Head of caudate nucleus (tissue), 42 donors: ENCODE measurements at regions not wholly inside any gene's neighbourhood (a gene's known extent, or its start where the extent isn't known, plus 50 kb on each side); places are given as distances from the start of the nearest gene placed in this dataset.
A peak's percentile ranks its signal among the peaks of the same experiment; 100 is the strongest.

Experiments used
- DNase-seq, 42 donors: peaks; one replicate each; pipeline versions ENCODE4 v3.0.0 to v3.0.0-alpha.2; 2020 to 2021; ENCODE audit warnings: mixed read lengths in 7 of 42
- intact Hi-C: fragments of 100-400 bp; cut with DNase I; formaldehyde crosslinking; loops from one replicate; pipeline ENCODE4 v1.15.0; 2022

DNA sequence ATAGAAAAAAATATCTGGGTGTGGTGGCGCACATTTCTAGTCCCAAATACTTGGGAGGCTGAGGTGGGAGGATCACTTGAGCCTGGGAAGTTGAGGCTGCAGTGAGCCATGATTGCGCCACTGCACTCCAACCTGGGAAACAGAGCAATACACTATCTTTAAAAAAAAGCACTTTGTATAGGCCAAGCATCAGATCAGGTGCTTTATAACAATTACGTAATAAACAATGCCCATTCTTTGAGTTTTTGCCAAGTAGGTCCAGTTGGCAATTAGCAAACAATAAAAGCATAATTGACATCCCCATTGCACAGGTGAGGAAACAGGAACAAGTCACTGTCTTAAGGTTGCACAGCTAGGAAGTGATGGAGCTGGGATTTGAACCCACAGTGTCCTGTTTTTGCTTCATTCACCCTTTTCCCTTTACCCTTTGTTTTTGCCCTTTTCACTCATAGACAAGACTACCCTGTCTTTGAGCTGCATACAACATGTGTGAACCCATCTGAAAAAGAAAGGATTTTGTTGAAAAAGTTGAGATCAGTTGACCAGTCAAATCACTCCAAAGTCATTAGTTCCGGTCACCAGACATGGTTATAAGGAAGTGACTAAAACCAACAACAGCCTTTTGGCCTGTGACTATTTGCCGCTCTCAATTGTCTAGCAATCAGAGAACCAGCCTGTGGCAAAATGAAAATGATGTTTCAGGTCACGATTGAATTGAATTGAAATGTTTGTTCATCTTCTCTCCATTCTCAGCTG is 303.6 kb downstream of the TFAP2C start:
- no peak for DNase-seq
- intact Hi-C loops, result no loop called here

DNA sequence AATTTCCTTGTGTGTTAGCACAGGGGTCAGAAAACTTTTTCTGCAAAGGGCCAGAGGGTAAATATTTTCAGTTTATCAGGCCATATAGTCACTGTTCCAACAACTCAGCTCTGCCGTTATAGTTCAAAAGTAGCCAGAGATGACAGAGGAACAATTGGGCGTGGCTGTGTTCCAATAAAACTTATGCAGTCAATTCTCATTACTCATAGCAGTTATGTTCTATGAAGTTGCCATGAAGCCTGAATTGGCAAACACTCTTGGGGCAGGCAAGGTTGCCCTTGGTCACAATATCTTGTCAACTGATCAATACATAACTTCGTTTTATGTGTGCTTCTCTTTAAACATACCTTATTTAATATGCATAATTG is 304.2 kb downstream of the TFAP2C start:
- intact Hi-C loops, result no loop called here
- no peak for DNase-seq

DNA sequence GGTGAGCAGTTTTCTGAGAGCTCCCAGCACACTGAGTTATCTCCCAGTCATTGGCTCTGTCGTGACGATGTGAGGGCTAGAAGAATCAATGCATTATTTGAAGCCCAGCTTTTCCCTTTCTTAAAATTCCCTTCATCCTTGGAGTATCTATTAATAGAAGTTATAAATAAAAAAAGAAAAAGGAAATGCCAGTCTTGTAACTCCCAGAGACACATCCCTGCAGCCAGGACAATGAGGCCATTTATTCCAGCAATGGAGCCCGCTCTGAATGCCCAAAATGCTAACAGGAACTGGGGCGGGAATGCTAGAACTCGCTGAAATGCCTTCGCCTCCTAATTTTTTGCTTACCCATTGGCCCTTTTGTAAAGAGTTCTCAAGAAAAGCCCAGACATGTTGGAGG is 305.8 kb downstream of the TFAP2C start:
- DNase-seq, result peak in 10 of 42 donors; percentile 7 to 53 (median 24)
- intact Hi-C loops, result no loop called here

DNA sequence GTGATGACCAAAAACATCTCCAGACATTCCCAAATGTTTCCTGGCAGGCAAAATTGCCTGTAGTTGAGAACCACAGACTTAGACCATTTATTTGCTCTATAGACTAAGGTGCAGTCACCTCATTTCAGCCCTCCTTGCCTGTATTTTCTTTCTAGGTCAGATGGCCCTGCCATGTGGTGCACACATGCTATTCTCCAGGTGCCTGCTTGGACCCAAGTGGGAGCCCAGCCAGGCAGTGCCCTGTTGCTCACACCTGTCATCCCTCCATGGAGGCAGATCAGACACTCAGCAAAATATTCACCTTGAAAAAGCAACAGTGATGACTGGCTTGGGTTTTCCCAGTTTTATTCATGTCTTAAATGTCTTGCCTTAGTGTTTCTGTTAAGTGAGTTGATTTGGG is 311.4 kb downstream of the TFAP2C start:
- DNase-seq, result no peak

DNA sequence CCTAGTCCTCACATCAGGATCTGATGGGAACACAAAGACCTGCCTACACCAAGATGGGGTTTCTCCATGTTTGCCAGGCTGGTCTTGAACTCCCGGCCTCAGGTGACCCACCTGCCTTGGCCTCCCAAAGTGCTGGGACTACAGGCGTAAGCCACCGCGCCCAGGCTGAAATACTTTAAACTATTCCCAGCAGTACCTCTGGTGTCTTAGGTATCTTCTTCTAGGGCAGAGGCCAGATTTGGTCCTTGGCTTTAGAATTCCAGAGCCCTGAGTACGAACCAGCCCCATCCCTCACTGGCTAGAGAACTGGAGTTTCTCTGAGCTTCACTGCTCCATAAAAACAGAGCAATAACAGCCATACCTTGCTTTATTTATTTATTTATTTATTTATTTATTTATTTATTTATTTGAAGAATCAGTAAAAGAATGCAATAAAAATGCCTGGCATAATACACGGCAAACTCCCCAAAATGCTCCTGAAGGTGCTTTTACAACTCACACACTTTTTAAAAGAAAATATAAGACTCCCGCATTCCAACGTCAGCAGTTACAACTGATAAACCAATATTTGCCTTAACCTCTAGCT is 312.1 kb downstream of the TFAP2C start:
- intact Hi-C loops, result no loop called here
- DNase-seq, result no peak

More for the DNA sequence above, 311.4 kb downstream of the TFAP2C start:
- intact Hi-C loops, result no loop called here

DNA sequence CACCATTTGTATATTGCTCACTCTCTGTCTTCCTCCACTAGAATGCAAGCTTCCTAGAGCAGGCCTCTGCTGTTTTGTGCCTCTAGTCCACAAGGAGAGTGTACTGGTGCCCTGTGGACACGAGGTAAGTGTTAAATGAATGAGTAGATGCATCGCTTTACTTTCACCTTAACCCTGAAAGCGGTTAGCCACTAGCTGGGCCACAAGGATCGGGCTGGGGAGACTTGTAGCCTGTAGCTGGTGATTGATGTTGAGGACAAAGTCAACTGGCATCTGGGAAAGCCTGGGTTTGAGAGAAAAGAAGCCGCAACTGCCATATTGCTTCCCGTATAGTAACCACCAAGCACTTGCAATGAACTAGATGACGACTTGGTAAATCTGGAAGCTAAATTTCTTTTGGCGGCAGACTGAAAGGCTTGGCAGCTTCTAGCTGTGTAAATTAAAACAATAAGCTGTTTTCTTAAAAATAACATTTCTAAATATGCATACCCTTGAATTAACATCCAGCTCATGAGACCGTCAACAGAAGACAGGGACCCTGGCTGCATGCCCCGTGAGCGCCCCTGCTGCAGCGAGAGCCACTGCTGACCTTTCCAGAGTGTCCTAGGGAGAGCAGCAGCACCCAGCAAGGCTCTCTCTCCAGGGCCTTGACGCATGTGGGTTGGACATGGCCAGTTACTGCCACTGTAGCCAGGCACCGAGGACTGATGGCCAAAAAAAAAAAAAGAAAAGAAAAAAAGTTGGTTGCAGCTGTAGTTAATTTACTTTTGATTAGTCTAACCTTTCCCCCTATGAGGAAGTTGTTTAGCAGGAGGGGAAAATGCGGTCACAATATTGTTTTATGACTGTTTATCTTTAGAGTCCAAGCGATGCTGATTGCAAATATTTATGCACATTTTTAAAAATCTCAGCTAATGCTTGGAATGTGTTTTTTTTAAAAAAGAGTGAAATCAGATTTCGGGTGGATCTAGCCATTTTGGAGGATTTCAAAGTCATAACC is 315.1 kb downstream of the TFAP2C start:
- intact Hi-C loops, result no loop called here
- DNase-seq, result no peak

DNA sequence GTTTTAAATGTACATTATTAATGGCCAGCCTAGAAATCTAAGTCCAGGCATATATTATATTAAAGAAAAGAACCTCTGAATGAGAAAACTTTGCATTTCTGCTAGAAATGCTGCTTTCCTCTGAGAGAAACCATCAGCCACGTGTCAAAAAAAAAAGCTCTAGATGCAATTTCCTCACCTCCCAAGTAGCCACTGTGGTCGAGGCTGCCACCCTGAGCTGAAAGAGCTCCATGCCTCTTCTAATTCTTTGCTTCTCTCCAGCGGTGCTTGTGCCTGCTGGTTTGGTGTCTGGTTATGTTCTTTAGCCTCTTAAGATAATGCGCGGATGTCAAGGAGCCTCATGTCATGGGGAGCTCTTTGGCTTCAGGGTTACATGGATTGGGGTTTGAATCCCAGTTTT is 316.0 kb downstream of the TFAP2C start:
- intact Hi-C loops, result no loop called here
- no peak for DNase-seq

DNA sequence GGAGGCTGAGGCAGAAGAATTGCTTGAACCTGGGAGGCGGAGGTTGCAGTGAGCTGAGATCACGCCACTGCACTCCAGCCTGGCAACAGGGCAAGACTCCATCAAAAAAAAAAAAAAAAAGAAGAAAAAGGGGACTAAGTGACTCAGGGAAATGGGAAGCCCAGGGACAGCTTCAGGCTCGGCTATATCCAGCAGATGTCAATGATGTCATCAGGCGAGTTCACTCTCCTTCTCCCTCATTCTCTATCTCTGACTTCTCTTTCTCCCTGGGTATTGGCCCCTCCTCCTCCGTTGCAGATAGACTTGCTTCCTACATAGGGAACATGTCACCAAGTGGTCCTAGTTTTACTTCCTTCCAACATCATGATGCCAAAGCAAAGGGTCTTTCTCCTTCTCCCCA is 316.8 kb downstream of the TFAP2C start:
- intact Hi-C loops, result no loop called here
- no peak for DNase-seq

DNA sequence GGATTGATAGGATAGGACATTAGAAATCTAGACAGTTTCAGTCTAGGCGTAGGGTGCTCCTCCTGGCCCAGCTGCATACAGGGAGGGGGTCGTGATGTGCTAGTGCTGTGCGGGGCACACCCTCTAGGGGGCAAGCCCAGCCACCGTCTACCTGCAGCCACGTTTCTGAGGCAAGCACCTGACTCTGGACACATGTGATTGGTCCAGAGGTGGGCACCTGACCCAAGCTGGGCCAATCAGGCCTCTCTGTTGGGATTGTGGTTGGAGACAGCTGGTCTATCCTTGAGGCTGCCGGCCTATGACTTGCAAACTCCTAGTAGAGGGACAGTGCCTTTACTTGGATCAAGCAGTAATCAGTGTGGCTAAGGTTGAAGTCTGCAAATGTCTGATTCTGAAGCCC is 317.1 kb downstream of the BMP7 start:
- DNase-seq, result no peak
- intact Hi-C loops, result no loop called here

DNA sequence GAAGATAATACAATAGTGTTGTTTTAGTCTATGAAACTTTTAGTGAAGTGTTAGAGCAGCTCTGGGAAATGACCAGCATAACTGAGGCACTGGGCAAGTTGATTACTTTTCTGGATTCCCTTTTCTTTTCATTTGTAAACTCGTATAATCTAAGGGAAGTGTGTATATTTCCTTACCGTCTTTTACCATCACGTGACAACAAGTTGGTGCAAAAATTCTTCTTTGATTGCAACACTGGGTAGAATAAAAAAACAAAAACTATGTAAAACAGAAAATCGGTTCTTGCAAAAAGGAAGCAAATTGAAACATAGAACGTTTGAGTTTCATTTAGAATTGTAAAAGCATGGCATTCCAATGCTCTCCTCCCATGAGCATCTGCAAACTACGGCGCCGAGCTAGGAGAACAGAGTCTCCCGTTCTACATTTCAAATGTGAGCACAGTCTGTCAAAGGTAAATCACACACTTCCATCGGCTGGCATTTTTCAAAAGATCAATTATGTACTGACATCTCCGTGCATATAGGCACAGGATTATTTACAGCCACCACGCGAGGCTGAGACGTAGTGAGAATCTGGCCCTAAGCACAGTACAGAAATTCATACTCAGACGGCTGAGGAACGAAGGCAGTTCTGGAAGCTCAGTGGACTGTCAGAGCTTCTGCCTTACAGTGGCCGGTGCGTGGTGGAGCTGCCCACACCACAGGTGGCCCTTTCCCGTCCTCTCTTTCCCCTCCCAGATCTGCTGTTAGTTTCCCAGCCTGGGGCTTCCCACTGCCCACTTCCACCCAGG is 314.0 kb downstream of the BMP7 start:
- intact Hi-C loops, result no loop called here

DNA sequence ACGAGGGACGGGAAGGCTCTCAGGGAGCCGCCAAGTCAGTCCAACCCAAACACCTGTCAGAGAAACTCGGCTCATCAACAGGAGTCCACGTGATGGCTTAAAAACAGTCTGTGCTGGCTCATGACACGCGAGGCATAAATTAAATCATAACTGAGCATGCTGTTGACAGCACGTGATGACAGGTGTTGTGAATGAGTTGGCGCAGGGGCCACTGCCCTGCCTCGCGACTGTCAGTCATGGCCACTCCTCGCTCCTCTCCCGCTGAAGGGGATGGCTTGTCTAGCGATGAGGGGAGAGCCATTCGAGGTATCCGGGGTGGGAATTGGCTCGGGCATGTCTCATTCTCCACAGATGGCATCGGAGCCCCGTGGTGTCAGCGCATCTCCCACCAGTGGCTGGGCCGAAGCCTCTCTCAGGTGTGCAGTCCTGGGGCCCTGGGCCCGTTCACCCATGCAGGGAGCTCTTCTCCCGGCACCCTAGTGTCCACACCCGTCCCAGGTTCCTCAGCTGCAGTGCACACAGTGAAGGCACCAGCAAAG is 313.3 kb downstream of the BMP7 start:
- intact Hi-C loops, result no loop called here
- no peak for DNase-seq

More for the DNA sequence above, 314.0 kb downstream of the BMP7 start:
- no peak for DNase-seq

DNA sequence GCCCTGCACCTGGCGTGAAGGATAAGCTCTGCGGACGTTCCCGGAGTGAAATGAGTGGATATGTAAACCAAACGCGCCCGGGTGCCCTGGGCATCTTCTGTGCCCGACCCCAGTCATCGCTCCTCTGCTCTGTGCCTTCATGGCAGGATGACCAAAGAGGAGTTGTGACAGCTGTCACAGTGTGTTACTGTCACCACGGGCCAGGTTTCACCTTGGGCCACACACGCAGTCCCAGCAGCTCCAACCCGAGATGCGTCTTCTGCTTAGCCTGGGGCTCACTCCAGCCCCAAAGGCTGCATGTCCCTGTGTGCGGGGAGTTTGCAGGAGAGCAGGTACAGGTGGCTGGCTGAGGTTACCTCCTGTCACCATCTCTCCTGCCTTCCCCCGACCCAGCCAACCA is 311.6 kb downstream of the BMP7 start:
- intact Hi-C loops, result no loop called here
- no peak for DNase-seq

DNA sequence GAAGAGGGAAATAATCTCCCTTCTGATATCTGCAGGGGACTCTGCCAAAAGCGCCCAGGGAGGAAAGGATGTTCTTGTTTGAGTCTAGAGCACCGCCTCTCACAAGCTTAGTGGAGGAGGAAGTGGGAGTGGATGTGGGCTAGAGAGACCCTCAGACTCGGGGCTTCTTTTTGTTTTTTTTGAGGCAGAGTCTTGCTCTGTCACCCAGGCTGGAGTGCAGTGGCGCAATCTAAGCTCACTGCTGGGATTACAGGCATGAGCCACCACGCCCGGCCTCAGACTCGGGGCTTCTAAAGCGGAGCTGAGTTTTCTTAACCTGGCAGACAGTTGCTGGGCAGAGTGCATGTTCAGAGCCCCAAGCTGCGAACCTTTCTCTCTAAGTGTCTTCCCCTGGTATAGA is 310.8 kb downstream of the BMP7 start:
- no peak for DNase-seq
- intact Hi-C loops, result no loop called here

DNA sequence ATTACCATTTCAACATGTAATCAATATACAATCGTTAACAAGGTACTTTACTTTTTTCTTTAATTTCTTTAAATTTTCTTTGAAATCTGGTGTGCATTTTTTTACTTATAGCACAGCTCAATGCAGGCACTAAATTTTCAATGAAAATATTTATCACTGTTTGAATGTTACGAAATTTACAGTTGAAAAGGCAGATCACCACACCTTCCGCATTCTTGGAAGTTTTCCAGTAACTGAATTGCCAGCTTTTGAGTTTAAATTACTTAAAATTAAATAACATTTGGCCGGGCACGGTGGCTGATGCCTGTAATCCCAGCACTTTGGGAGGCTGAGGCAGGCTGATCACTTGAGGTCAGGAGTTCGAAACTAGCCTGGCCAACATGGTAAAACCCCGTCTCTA is 309.9 kb downstream of the BMP7 start:
- DNase-seq, result no peak

DNA sequence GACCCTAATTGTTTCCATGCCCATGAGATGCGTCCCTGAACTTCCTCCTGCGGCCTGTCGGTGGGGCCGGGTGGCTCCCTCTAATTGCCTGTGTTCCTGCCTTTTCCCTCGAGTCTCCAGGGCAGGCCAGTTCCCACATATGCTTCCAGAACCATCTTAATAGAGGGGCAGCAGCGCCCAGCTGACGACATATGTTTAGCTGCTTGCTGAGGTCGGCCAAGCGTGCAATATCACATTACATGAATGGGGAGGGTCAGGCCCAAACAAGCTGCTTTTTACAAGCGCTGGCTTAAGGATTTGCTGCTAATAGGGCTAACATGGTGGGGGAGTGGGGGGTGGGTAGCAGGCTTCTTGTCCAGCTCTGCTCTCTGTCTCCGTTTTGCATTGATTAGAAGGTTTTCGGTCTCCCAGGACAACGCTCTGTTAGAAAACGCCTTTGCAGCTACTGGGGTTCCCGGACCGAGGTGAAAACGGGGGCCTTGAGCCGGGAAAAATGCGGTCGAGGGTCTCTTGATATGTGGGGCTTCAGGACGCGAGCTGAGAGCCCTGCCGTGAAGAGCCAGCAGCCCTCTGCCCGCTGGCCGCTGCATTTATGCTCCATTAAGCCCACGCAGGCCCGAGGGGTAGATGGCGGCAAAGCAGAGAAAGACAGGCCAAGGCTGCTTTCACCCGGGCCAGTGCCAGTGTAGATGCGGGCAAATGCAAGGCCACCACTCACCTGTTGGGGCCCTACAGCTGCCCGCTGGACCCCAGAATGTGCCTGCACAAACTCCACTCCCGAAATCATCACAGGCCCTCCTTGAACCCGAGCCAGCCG is 308.5 kb downstream of the BMP7 start:
- no peak for DNase-seq
- intact Hi-C loops, result no loop called here

More for the DNA sequence above, 309.9 kb downstream of the BMP7 start:
- intact Hi-C loops, result no loop called here

DNA sequence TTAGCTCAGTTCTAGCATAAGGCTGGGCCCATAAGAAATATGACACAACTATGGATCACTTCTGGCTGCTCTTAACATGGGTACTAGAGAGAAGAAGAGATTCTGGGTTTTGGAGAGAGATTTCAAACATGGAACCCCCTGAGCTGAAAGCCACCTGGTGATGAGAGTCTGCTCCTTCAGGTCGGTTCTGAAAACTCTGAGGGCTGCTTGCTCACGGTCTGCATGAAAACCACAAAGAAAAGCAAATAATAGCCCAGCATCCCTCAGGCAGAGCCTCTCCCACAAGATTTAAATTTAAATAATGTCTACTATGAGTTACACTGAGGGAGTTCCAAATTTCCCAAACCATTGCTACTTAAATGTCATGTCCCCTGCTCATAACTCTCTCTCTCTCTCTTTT is 301.5 kb downstream of the BMP7 start:
- DNase-seq, result no peak
- intact Hi-C loops, result no loop called here

DNA sequence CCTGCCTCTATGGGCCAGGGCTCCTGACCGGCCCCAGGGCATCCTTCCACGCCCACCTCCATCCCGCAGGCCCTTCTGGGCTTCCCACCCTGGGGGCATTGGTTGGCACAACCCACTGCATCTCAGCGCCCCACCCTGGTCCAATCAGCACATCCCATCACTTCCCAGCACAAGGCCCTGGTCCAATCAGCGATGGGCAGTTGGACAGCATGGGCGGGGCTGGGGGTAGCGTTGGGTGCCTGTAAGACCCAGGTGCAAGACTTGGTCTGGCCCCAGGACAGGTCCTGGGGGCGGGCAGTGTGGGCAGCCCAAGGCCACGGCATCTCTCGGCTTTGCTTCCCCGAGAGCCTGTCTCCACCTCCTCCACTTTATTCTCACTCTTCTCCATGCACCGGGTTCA is 298.5 kb downstream of the BMP7 start:
- no peak for DNase-seq
- intact Hi-C loops, result no loop called here

DNA sequence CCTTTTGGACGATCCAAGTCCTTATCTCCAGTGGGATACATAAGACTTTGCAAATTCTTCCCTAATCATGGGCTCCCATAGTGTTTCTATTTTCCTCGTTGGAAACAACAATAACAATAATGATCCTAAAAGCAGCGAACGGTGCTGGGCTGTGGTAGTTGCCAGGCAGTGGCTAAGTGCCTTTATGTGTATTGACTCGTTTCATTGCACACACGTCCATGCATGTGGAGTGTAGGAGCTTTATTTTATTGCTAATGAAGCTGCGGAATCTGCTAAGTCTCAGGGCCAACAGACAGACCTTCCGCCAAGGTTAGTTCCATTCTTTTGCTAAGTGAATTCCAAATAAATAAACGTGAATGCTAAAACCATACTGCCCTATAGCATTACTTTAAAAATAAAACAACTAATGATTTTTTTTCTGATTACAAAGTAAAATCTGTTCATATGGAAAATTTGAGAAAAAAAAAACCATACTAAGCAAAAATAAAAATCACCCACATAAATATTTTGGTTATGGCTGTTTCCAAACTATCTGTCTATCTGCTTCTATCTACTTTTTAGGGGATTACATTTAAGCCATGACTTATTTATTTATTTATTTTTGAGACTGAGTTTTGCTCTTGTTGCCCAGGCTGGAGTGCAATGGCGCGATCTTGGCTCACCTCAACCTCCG is 297.9 kb downstream of the BMP7 start:
- DNase-seq, result no peak
- intact Hi-C loops, result no loop called here
